HFFc6 (cell line): ENCODE measurements at regions not wholly inside any gene's neighbourhood (a gene's known extent, or its start where the extent isn't known, plus 50 kb on each side); places are given as distances from the start of the nearest gene placed in this dataset.

Source experiments
- DNase-seq: peaks from one replicate; pipeline ENCODE4 v3.0.0-alpha.2; 2018
- H3K27ac Mint-ChIP-seq: 2 replicates; pipeline ENCODE4 v1.8.0; 2020; ENCODE audit warnings: mild to moderate bottlenecking, mixed read lengths
- H3K27me3 Mint-ChIP-seq: 2 replicates; pipeline ENCODE4 v1.8.0; 2021; ENCODE audit warnings: mild to moderate bottlenecking, moderate library complexity, mixed read lengths; ENCODE audit not compliant: insufficient read depth
- H3K36me3 Mint-ChIP-seq: 2 replicates; pipeline ENCODE4 v1.8.0; 2021; ENCODE audit warnings: low read depth, mixed read lengths
- H3K4me1 Mint-ChIP-seq: 2 replicates; pipeline ENCODE4 v1.8.0; 2020; ENCODE audit warnings: low read depth, mixed read lengths
- H3K4me3 Mint-ChIP-seq: 2 replicates; pipeline ENCODE4 v1.8.0; 2020; ENCODE audit warnings: mild to moderate bottlenecking, moderate library complexity, mixed read lengths
- H3K9me3 Mint-ChIP-seq: 2 replicates; pipeline ENCODE4 v1.8.0; 2020; ENCODE audit warnings: mild to moderate bottlenecking, mixed read lengths
- CTCF ChIP-seq: fragments of 200-600 bp; sonication (generic); IDR thresholded peaks from 2 replicates; pipeline ENCODE4 v1.5.0; 2021; ENCODE audit warnings: antibody characterized with exemption, mild to moderate bottlenecking

GRCh38 chr3:80238152-80238551, 470.4 kb upstream of the ROBO1 start:
- H3K27me3 Mint-ChIP-seq: peaks cover under 1% of the 10 kb centered on the region; the same call in 1 of the 2 replicates
- DNase-seq: no peak
- no peaks in the 10 kb centered on the region for H3K4me1 Mint-ChIP-seq
- no peaks in the 10 kb centered on the region for H3K36me3 Mint-ChIP-seq
- peaks cover 21% of the 10 kb centered on the region for H3K9me3 Mint-ChIP-seq
- TF ChIP-seq CTCF: no peak
- no peak overlapping the region for H3K4me3 Mint-ChIP-seq
- no peak overlapping the region for H3K27ac Mint-ChIP-seq

GRCh38 chr3:80234706-80235105, 466.9 kb upstream of the ROBO1 start:
- Mint-ChIP-seq H3K9me3 (peaks cover 17% of the 10 kb centered on the region), H3K4me1 (no peaks in the 10 kb centered on the region), H3K27ac (no peak overlapping the region), H3K36me3 (no peaks in the 10 kb centered on the region), H3K4me3 (no peak overlapping the region), H3K27me3 (no peaks in the 10 kb centered on the region; the same call in 1 of the 2 replicates)
- TF ChIP-seq CTCF: no peak
- DNase-seq: no peak

DNA sequence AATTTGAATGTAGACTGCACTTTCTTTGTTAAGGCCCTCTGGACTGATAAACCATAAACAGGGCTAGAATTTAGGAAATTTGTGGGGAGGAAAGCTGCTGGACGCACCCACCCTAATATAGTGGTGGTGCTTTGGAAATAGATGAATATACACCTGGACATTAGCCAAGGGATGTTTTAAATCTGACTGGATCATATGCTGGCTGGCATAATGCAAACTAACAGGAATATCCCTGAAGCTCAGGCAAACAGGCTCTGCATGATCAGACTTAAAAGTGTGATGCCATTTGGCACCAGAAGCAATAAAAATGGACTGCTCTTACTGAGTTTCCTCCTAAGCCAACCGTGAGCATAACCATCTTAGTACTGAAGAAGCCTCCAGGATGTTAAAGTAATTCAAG, 465.8 kb upstream of the ROBO1 start:
- Mint-ChIP-seq H3K9me3 (peaks cover 21% of the 10 kb centered on the region), H3K36me3 (no peaks in the 10 kb centered on the region), H3K4me3 (no peak overlapping the region), H3K27ac (no peak overlapping the region), H3K27me3 (no peaks in the 10 kb centered on the region; the same call in 1 of the 2 replicates), H3K4me1 (no peaks in the 10 kb centered on the region)
- DNase-seq: no peak
- TF ChIP-seq CTCF: no peak

DNA sequence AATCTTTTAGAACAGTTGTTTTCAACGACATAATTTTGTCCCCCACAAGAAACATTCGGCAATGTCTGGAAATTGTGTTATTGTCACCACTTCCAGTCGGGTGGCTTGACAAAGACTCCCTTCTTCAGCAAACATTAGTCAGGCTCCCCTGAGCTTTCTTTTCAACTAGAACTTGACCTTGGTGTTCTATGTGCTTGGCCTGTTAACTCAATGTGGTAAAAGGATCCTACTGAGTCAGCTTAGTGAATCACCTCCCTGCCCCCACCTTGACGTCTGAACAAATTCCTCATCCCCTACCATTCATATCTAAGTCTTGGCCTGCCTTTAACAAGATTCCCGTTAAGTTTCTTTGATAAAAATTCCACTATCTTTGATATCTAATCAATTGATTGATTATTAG, 465.0 kb upstream of the ROBO1 start:
- Mint-ChIP-seq H3K4me3 (no peak overlapping the region), H3K27ac (no peak overlapping the region), H3K36me3 (no peaks in the 10 kb centered on the region), H3K27me3 (no peaks in the 10 kb centered on the region; the same call in 1 of the 2 replicates), H3K4me1 (no peaks in the 10 kb centered on the region), H3K9me3 (peaks cover 21% of the 10 kb centered on the region)
- DNase-seq: no peak
- no peak for TF ChIP-seq CTCF

DNA sequence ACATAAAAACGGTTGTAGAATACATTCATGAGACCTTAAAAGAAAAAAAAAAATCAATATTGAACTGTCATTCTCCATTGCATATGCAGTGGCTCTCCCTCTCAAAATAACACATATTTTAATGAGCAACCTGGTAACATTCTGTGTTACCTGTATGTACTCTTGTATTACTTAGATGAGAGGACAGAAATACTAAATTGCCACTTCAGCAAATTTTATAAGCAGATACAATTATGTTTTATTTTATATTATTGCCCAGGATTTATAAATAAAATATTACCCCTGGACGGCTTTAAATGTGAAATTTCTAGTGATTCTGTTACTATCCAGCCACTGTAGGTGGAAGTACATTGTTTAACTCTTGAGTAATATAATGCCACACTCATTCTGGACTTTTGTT, 463.2 kb upstream of the ROBO1 start:
- H3K4me3 Mint-ChIP-seq: no peak overlapping the region
- no peak for DNase-seq
- no peak for TF ChIP-seq CTCF
- H3K27me3 Mint-ChIP-seq: no peaks in the 10 kb centered on the region; the same call in 1 of the 2 replicates
- H3K27ac Mint-ChIP-seq: no peak overlapping the region
- peaks cover 20% of the 10 kb centered on the region for H3K9me3 Mint-ChIP-seq
- no peaks in the 10 kb centered on the region for H3K4me1 Mint-ChIP-seq
- no peaks in the 10 kb centered on the region for H3K36me3 Mint-ChIP-seq

DNA sequence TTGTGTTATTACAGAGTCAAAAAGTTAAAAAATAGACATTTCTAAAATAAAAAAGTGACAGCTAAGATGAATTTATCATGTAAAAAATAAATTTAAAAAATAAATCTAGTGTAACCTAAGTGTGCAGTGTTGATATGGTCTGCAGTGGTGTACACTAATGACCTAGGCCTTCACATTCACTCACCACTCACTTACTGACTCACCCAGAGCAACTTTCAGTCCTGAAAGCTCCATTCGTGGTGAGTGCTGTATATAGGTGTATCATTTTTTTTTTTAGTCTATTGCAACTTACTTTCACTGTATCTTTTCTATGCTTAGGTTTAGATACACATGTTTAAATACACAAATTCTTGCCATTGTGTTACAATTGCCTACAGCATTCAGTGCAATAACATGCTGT, 459.4 kb upstream of the ROBO1 start:
- no peaks in the 10 kb centered on the region for H3K27me3 Mint-ChIP-seq
- H3K36me3 Mint-ChIP-seq: no peaks in the 10 kb centered on the region
- no peak overlapping the region for H3K27ac Mint-ChIP-seq
- no peak for DNase-seq
- H3K4me1 Mint-ChIP-seq: no peaks in the 10 kb centered on the region
- no peak overlapping the region for H3K4me3 Mint-ChIP-seq
- peaks cover 32% of the 10 kb centered on the region for H3K9me3 Mint-ChIP-seq
- no peak for TF ChIP-seq CTCF
